ENCODE measurements at regions not wholly inside any gene's neighbourhood (a gene's known extent, or its start where the extent isn't known, plus 50 kb on each side); places are given as distances from the start of the nearest gene placed in this dataset.
"Not testable (repeated sequence)": the region's sequence is repeated elsewhere in the genome, so short reads cannot be mapped to it uniquely, and the experiment has no call there.

- DNase-seq (ENCODE audit: low spot score in 2 of 2) = no peak
- H3K36me3 Mint-ChIP-seq = no peaks in the 10 kb centered on the region
- H3K9me3 Mint-ChIP-seq = peaks cover 6% of the 10 kb centered on the region
- no peak overlapping the region for H3K27ac Mint-ChIP-seq
- peaks cover 12% of the 10 kb centered on the region for H3K27me3 Mint-ChIP-seq
- no peaks in the 10 kb centered on the region for H3K4me1 Mint-ChIP-seq
- H3K4me3 Mint-ChIP-seq = no peak overlapping the region
- ATAC-seq (ENCODE audit: low read depth) = no peak
Measured at GRCh38 chr5:115713408-115713807, 87.6 kb upstream of the TMED7 start.

GRCh38 chr5:115709585-115709984, 83.7 kb upstream of the TMED7 start:
- Mint-ChIP-seq H3K36me3 (no peaks in the 10 kb centered on the region), H3K27me3 (peaks cover 7% of the 10 kb centered on the region), H3K4me3 (no peak overlapping the region), H3K27ac (no peak overlapping the region), H3K9me3 (peaks cover 6% of the 10 kb centered on the region), H3K4me1 (no peaks in the 10 kb centered on the region)
- ATAC-seq (ENCODE audit: low read depth) = no peak
- DNase-seq (ENCODE audit: low spot score in 2 of 2) = no peak

- no peak for DNase-seq (ENCODE audit: low spot score in 2 of 2)
- Mint-ChIP-seq H3K27me3 (peaks cover 7% of the 10 kb centered on the region), H3K27ac (no peak overlapping the region), H3K9me3 (peaks cover 6% of the 10 kb centered on the region), H3K36me3 (no peaks in the 10 kb centered on the region), H3K4me3 (no peak overlapping the region), H3K4me1 (no peaks in the 10 kb centered on the region)
- no peak for ATAC-seq (ENCODE audit: low read depth)
Measured at GRCh38 chr5:115708819-115709477, 83.1 kb upstream of the TMED7 start.

- Mint-ChIP-seq H3K27me3 (peaks cover 3% of the 10 kb centered on the region), H3K9me3 (no peaks in the 10 kb centered on the region), H3K36me3 (no peaks in the 10 kb centered on the region), H3K4me1 (no peaks in the 10 kb centered on the region), H3K4me3 (no peak overlapping the region), H3K27ac (no peak overlapping the region)
- no peak for DNase-seq (ENCODE audit: low spot score in 2 of 2)
- no peak for ATAC-seq (ENCODE audit: low read depth)
Measured at GRCh38 chr5:115703514-115703913, 77.7 kb upstream of the TMED7 start.

- no peak for DNase-seq (ENCODE audit: low spot score in 2 of 2)
- Mint-ChIP-seq H3K4me3 (no peak overlapping the region), H3K36me3 (no peaks in the 10 kb centered on the region), H3K27ac (no peak overlapping the region), H3K27me3 (peaks cover 3% of the 10 kb centered on the region), H3K4me1 (no peaks in the 10 kb centered on the region), H3K9me3 (no peaks in the 10 kb centered on the region)
- no peak for ATAC-seq (ENCODE audit: low read depth)
Measured at GRCh38 chr5:115702025-115702424, 76.2 kb upstream of the TMED7 start.

- Mint-ChIP-seq H3K9me3 (no peaks in the 10 kb centered on the region), H3K27ac (no peak overlapping the region), H3K36me3 (no peaks in the 10 kb centered on the region), H3K4me3 (no peak overlapping the region), H3K27me3 (peaks cover 3% of the 10 kb centered on the region), H3K4me1 (no peaks in the 10 kb centered on the region)
- DNase-seq (ENCODE audit: low spot score in 2 of 2) = no peak
- no peak for ATAC-seq (ENCODE audit: low read depth)
Measured at GRCh38 chr5:115699967-115700366, 74.1 kb upstream of the TMED7 start.

GRCh38 chr5:115696141-115696650, 70.4 kb upstream of the TMED7 start:
- Mint-ChIP-seq H3K27me3 (peaks cover 3% of the 10 kb centered on the region), H3K4me1 (no peaks in the 10 kb centered on the region), H3K27ac (no peak overlapping the region), H3K9me3 (no peaks in the 10 kb centered on the region), H3K4me3 (no peak overlapping the region), H3K36me3 (no peaks in the 10 kb centered on the region)
- ATAC-seq (ENCODE audit: low read depth) (no peak), DNase-seq (ENCODE audit: low spot score in 2 of 2) (no peak)

- Mint-ChIP-seq H3K36me3 (no peaks in the 10 kb centered on the region), H3K4me3 (no peak overlapping the region), H3K9me3 (no peaks in the 10 kb centered on the region), H3K27ac (no peak overlapping the region), H3K27me3 (peaks cover 1% of the 10 kb centered on the region), H3K4me1 (no peaks in the 10 kb centered on the region)
- DNase-seq (ENCODE audit: low spot score in 2 of 2) (no peak), ATAC-seq (ENCODE audit: low read depth) (no peak)
Measured at GRCh38 chr5:115695310-115695880, 69.6 kb upstream of the TMED7 start.

GRCh38 chr5:115691814-115692213, 66.0 kb upstream of the TMED7 start:
- not testable (repeated sequence) for H3K36me3 Mint-ChIP-seq; H3K27ac Mint-ChIP-seq; ATAC-seq (ENCODE audit: low read depth); DNase-seq (ENCODE audit: low spot score in 2 of 2); H3K4me1 Mint-ChIP-seq; H3K27me3 Mint-ChIP-seq; H3K9me3 Mint-ChIP-seq; H3K4me3 Mint-ChIP-seq

- Mint-ChIP-seq H3K27ac (no peak overlapping the region), H3K36me3 (no peaks in the 10 kb centered on the region), H3K9me3 (peaks cover 1% of the 10 kb centered on the region), H3K27me3 (peaks cover 4% of the 10 kb centered on the region), H3K4me3 (no peak overlapping the region), H3K4me1 (no peaks in the 10 kb centered on the region)
- ATAC-seq (ENCODE audit: low read depth) (no peak), DNase-seq (ENCODE audit: low spot score in 2 of 2) (no peak)
Measured at GRCh38 chr5:115686738-115687074, 60.9 kb upstream of the TMED7 start.

GRCh38 chr5:115686051-115686737, 60.4 kb upstream of the TMED7 start:
- ATAC-seq (ENCODE audit: low read depth) (no peak), DNase-seq (ENCODE audit: low spot score in 2 of 2) (no peak)
- H3K4me3 Mint-ChIP-seq = no peak overlapping the region
- no peaks in the 10 kb centered on the region for H3K4me1 Mint-ChIP-seq
- peaks cover 4% of the 10 kb centered on the region for H3K27me3 Mint-ChIP-seq
- H3K9me3 Mint-ChIP-seq = peaks cover 1% of the 10 kb centered on the region
- H3K36me3 Mint-ChIP-seq = no peaks in the 10 kb centered on the region
- no peak overlapping the region for H3K27ac Mint-ChIP-seq

GRCh38 chr5:115685490-115685889, 59.7 kb upstream of the TMED7 start:
- ATAC-seq (ENCODE audit: low read depth) (no peak), DNase-seq (ENCODE audit: low spot score in 2 of 2) (no peak)
- Mint-ChIP-seq H3K27ac (no peak overlapping the region), H3K27me3 (peaks cover 4% of the 10 kb centered on the region), H3K4me3 (no peak overlapping the region), H3K36me3 (no peaks in the 10 kb centered on the region), H3K9me3 (peaks cover 1% of the 10 kb centered on the region), H3K4me1 (no peaks in the 10 kb centered on the region)

GRCh38 chr5:115684513-115685037, 58.7 kb upstream of the TMED7 start:
- Mint-ChIP-seq H3K4me3 (no peak overlapping the region), H3K9me3 (peaks cover 1% of the 10 kb centered on the region), H3K36me3 (no peaks in the 10 kb centered on the region), H3K4me1 (no peaks in the 10 kb centered on the region), H3K27ac (no peak overlapping the region), H3K27me3 (peaks cover 4% of the 10 kb centered on the region)
- no peak for DNase-seq (ENCODE audit: low spot score in 2 of 2)
- ATAC-seq (ENCODE audit: low read depth) = no peak

- ATAC-seq (ENCODE audit: low read depth) = no peak
- no peak for DNase-seq (ENCODE audit: low spot score in 2 of 2)
- peaks cover 4% of the 10 kb centered on the region for H3K27me3 Mint-ChIP-seq
- no peak overlapping the region for H3K4me3 Mint-ChIP-seq
- no peaks in the 10 kb centered on the region for H3K4me1 Mint-ChIP-seq
- H3K36me3 Mint-ChIP-seq = no peaks in the 10 kb centered on the region
- H3K27ac Mint-ChIP-seq = no peak overlapping the region
- H3K9me3 Mint-ChIP-seq = peaks cover 1% of the 10 kb centered on the region
Measured at GRCh38 chr5:115683081-115683480, 57.2 kb upstream of the TMED7 start.
